CD4-positive, alpha-beta T cell treated with Interferon alpha-2 for 1 hour (primary cell): ENCODE measurements at regions not wholly inside any gene's neighbourhood (a gene's known extent, or its start where the extent isn't known, plus 50 kb on each side); places are given as distances from the start of the nearest gene placed in this dataset.

Experiments
- DNase-seq, 2 donors: peaks; one replicate each; pipeline ENCODE4 v3.0.0-alpha.2; 2020 to 2022

DNA sequence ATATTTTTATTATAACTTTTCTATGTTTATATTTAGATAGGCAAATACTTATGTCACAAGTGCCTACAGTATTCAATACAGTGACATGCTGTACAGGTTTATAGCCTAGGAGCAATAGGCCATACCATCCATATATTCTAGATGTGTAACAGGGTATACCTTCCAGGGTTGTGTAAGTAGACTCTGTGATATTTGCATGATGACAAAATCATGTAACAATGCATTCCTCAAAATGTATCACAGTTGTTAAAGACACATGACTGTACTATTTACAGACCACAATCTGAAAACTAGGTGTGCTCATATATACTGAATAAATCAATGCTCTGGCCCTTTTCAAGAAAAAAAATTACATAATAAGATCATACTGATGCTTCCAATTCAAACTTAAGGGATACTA, 433.2 kb upstream of the RGPD4 start:
- DNase-seq = no peak

DNA sequence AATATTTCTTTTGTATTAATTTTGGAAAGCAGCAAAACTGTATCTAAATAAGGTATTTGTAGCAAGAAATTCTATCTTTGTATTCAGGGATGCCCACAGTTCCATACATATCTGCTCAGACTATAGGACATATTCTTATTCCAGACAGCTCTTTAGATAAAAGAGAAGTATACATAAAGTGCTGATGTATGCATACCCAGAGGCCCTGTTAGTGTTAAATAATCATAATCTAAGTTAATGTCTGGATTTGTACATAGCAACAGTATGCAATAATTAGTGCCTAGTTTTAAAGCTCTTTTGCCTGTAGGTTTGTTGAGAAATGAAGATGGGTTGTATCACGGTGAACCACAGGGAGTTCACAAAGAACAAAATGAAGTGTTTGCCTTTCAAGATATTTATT, 428.0 kb upstream of the RGPD4 start:
- DNase-seq = no peak

DNA sequence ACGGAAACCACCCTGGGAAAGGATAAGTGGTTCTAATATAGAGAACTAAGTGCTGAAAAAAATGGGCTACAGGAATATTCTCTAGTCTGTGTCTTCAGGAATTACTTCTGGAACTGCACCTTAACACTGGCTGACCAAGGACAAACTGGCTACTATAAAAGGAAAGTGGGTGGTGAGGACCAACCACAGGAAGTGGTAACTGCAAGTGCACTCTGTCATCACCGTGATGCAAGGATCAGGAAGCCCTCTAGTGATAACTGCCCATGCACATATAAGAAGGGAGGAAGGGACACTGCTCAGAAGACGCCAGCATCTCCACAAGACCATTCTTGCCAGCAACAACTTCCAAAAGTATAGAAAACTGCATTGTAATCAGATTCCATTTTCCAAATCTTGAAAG, 424.4 kb upstream of the RGPD4 start:
- no peak for DNase-seq

DNA sequence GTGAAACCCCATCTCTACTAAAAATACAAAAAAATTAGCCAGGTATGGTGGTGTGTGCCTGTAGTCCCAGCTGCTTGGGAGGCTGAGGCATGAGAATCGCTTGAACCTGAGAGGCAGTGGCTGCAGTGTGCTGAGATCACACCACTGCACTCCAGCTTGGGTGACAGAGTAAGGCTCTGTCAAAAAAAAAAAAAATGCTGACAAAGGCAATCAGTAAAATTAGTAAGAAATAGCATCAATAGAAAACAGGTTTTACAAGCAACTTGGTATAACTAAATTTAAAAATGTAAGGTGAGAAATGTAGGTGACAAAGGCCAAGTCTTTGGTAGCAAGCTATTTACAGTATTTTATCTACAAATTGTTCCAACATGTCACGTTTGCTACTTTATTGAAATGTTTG, 421.4 kb upstream of the RGPD4 start:
- no peak for DNase-seq

DNA sequence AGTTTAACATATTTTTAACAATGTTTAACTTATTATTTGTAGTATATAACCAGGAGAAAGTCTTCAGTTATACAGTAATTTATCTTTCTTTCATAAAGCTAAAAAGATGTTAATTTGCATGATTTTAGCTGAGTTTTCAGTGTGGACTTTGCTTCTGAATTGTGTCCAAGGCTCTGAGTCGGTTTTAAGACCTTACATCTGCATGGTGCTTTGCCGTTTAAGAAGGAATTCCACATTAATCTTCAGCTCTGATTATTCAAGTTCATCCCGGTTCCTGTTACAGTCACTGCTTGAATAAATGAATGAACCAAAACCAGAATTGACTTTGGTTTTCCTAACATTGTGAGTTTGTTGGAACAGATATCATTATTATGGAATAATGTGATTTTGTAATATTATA, 419.7 kb upstream of the RGPD4 start:
- no peak for DNase-seq

DNA sequence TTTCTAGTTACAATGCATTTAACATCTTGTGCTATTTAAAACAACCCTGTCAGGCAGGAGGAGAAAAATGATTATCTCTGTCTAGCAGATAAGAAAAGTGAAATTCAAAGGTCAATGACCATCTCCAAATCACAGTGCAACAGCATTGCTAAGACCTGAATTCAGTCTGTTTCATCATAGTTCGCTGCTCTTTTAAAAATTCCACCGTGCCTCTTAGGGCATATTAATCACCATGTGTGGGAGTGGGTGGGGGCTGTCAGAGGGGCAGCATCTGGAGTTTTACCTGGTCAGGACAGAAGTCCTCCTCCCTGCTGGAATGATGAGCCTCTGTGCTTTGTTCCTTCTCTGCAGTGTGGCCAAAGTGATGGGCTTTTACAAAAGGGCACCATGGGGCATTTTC, 418.7 kb upstream of the RGPD4 start:
- no peak for DNase-seq

DNA sequence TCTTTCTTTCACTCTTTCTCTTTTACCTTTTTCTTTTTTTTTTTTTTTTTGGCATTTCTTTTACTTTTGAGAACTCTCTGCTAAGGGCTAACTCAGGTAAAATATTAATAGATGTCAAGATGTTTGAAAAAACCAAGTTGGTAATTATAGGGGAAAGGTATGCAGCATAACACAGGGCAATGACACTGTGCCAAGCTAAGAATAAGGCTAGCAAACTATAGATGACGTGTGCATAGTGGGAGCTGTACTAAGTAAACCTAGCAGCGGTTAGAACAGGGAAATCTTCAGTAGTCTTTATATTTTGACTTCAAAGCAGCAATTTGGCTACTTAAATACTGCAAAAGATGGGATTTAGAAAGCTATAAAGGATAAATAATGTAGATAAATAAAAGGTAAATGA, 415.4 kb upstream of the RGPD4 start:
- DNase-seq = no peak

DNA sequence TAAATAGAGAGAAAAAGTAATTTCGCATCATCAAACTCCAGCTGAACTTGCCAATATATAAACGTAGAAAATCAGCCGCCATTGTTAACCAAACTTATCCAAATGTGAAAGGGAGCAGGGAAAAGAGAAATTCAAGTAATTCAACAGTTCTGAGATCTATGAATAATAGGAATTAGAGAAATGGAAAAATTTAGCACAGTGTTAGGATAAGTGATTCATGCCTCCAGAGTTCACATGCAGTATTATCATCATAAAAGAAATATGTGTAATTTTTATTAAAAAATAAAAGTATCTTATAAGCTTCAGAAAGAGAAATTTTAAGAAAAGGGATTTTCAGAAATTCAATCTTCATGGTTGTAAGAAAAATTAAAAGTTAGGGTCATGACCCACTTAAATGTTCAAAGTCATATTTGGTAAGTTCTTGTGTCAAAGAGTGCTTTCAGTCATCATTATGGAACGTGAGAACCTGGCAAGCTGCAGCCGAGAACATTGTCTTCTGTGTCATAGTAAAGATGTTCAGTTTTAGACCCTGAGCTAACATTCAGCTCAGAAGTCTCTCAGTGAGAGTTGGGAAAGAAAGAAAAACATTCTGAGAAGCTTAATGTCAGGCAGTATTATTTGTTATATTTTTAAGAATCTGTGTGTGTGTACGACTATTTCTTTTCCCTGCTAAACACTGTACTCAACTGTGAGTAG, 414.3 kb upstream of the RGPD4 start:
- no peak for DNase-seq

DNA sequence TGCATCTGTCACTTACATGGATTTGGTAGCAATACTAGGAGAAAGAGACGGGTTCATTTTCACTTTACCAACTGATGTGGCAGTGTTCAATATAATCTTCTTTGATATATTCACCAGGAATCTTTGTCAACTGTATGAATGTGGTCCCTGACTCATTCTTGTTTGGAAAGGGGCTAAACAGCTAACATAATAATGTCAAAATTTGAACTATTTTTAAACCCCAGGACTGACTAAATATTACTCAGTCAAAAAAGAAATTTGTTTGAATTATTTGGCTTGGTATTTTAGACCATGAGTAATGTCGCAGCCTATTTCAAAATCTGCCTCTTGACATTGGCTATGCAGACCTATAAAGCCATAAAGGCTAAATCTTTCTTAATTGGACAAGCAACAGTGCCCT, 413.7 kb upstream of the RGPD4 start:
- DNase-seq = no peak

DNA sequence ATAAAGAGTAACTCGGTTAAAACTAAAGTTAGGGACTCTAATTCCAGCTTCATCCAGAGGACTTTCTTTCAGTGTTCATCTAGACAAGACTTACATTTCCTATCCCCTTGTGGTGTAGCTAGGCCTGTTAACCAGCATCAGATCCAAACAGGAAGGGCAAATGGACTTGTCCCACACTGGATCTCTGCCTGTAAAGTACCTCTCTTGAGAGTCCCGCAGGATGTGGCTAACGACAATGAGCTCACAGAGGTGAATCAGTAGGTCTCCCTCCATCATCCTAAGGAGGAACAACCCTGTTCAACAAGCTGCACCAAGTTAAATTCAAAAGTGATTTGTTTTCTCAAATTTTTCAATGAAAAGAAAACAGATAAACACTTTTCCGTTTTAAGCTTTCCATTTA, 412.3 kb upstream of the RGPD4 start:
- DNase-seq = no peak

DNA sequence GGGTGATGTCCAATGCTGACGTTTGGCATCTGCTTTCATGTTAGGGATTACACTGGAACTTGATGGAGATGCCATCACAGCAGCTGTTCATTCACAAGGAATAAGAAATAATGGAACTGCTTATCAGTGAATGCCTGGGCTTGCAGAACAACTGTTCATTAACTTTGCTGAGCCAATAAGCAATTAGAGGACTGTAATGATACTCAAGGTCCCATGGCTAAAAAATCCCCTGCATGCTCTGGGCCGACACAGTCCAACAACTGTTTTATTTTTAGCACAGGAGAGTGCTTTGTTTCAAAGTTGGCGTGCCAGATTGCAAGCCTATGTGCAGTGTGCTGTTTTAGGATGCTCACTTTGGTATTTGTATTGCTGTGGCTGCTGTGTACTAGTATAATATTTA, 408.0 kb upstream of the RGPD4 start:
- no peak for DNase-seq

DNA sequence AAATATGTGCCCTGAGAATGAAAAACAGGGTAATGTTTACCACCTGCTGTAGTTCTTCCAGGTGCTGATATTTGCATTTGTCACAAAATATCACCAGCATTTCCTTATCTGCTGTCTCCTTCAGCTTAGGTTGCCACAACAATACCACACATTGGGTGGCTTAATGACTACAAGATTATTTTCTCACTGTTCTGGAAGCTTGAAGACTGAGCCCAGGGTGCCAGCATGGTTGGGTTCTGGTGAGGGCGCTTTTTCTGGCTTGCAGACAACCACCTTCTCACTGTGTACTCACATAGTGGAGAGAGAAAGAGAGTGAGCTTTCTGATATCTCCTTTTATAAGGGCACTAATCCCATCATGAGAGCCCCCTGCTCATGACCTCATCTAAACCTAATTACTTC, 407.5 kb upstream of the RGPD4 start:
- DNase-seq = no peak

DNA sequence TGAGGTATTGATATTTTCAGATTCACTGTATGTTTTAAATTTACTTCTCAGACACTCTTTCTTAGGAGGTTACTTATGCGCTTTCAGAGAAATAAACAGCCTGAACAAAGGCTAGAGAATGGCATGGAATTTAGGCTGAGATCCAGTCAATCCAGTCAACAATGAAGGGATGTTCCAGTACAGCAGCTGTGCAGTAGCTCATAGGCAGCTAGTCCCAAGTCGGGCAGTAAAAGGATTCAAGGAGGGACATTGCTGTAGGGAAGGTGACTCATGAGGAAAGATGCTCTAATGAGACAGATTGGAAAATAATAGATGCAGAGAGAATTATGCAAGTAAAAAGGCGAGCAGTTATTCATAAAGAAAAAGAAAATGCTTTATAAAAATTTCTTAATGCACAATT, 397.9 kb upstream of the RGPD4 start:
- DNase-seq = no peak

DNA sequence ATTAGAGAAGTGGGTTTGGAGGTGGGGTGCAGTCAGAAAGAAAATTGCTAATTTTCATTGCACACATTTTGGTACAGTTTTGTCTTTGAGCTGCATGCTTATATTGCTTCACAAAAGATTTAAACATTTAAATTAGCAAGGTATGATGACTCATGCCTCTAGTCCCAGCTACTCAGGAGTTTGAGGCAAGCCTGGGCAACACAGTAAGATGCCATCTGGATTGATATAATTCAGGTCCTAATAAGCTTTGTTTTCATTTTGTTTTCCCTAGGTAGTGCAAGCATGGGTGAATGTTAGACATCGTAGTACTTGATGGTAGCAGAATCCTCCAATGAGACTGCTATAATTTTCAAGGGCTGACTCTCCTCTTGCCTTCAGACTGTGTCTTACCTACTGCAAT, 396.7 kb upstream of the RGPD4 start:
- DNase-seq = no peak

DNA sequence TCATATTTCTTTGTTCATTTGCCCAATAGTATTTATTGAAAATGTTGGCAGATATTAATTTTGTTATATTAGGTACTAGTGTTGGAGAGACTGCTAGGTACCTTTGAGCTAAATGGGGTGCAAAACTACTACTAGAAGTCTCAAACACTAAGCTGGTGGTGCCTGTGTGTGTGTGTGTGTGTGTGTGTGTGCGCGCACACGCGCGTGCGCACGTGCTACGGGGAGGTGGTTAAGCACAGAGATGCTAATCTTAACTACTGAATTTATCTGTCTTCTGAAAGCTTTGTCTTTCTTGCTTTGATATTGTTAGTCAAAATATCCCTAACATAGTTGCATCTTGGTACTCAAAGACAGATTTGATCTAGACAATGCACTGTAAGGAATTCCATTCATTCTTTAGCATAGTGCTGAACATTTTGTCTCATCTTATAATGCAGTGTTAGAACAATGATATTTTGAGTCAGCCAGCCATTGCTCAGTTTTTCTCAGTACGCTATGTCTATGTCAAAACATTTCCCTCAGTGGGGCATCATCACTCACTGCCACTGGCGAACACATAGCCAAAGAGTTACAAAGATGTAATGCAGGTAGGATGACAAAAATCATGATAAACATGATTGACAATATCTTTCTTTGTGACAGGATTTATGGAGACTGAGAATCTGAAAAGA, 396.0 kb upstream of the RGPD4 start:
- no peak for DNase-seq

DNA sequence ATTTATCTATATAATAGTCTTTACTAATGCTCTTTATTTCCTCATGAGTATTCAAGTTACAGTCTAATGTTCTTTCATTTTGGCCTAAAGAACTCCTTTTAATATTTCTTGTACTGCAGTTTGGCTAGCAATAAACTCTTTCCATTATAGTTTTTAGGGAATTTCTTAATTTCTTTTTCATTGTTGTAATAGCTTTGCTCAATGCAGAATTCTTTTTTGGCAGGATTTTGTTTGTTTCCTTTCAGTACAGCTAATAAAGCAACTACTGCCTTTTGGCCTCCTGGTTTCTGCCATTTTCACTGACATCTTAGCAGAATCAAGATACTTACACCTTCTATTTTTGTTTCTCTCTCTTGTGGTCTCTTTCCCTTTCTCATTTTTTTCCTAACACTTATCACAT, 390.4 kb upstream of the RGPD4 start:
- no peak for DNase-seq

DNA sequence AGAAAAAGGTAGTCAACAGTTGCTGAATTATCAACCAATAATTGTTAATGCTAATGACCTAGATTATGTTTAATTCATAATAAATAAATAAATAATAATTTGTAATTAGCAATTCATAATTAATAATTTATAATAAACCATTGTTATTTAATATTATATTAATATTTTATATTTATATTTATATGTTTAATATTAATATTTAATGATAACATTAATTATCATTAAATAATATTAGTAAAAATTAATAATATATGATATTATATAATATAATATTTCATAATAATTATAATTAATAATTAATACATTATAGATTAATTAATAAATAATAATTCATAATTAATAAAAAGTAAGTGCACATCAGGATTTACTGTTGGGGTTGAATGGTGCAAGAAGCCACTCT, 389.4 kb upstream of the RGPD4 start:
- DNase-seq = no peak

DNA sequence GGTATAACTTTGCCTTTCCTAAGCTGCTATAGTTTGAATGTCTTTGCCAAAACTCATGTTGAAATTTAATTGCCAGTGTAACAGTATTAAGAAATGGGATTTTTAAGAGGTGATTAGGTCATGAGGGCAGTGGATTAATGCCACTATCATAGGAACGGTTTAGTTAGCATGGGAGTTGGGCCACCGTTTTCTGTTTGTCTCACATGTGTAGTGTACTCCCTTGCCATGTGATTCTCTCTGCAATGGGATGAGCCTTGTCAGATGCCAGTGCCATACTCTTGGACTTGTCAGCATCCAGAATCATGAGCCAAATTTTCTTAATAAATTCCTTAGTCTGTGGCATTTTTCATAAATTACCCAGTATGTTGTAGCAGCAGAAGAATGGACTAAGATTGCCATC, 388.9 kb upstream of the RGPD4 start:
- DNase-seq = no peak

DNA sequence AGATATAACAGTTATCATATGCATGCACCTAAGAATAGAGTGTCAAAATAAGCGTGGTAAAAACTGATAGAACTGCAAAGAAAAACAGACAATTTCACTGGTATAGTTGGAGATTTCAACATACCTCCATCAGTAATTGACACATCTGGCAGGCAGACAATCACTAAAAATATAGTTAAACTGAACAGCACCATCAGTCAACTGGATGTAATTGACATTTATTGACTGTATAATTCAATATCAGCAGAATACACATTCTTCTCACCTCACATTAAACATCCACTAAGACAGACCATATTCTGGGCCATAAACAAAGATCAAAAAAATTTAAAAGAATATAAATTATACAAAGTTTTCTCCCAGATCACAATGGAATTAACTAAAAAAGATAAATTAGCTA, 378.5 kb upstream of the RGPD4 start:
- DNase-seq = no peak

DNA sequence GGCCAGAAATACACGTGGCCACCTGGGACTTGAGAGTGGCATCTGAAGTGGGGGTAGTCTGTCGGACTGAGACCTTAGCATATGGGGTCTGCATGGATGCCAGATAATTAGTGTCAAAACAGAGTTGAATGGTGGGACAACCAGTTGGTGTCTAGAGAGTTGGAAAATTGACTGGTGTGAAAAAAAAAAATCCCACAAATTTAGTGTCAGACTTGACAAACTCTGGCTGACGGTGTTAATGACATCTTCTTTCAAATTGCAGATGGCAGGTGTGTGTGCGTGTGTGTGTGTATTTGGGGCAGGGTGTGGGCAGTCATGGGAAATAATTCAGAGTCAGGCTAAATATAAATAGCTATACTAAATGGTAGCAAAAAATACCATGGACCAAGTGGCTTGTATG, 365.4 kb upstream of the RGPD4 start:
- DNase-seq = no peak

DNA sequence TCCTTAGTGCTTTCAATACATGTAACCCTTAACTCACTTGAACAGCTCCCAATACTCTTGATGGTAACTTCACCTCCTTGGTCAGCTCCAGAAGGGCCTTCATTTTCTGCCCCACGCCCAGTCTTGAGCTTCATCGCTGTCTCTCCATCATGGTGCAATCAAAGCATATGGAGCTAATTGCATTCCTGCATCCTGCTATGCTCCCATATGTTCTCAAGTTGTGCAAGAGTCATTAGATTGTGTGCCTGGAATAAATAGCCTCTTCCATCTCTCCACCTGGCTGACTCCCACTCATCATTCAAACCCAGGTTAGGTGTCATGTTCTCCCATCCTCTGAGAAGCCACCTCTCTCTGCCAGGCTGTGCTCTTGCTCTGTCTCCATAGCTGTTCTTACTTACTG, 364.5 kb upstream of the RGPD4 start:
- DNase-seq = no peak

DNA sequence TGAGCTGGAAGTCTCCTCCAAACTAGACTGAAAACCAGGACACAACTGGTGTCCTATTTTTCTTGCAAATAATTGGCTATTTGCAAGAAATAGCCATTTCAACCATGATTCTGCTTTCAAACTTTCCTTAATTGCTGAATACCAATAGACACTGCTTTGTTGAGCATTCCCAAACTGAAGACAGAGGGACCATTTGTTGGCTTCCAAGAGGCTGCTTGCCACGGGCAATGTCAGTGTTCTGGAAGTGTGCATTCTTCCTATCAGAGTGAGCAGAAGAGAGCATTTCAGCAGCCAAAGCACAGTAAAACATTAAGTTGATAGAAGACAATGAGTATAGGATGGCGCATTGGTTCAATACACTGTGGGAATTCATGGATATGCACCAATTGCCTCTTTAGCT, 360.5 kb upstream of the RGPD4 start:
- no peak for DNase-seq

DNA sequence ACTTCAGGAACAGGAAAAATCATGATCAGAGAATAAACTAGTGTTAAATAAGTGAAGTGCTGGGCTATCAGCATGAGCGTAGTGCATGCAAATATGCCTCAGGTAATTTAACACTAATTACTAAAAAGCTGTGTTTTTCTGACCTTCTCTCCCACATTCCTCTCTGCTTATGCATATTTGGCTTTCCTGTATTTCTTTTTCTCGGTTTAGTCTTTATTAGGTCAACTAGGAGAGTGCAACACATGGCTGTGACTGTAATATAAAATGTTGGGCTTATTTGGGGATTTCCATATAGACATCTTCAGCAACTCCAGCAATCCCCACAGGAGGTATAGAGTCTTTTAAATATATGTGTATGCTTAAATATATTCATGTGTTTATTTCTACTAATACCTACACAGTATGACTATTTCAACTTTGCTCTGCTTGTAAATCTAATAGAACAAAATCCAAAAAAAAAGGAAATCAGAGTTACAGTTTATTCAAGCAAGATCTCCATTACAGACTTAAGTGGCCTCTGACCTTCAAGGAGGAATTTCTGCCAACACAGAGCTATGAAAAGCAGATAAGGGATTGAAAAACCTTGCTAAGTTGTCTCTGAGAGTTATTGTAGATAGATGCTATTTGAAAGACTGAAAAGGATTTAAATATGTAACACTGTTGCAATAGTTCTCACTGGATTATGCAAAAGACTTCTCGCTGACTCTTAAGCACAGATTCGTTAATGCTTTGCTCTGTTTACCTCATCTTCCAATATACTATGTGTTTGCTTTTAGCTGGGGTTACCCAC, 359.5 kb upstream of the RGPD4 start:
- DNase-seq = no peak

DNA sequence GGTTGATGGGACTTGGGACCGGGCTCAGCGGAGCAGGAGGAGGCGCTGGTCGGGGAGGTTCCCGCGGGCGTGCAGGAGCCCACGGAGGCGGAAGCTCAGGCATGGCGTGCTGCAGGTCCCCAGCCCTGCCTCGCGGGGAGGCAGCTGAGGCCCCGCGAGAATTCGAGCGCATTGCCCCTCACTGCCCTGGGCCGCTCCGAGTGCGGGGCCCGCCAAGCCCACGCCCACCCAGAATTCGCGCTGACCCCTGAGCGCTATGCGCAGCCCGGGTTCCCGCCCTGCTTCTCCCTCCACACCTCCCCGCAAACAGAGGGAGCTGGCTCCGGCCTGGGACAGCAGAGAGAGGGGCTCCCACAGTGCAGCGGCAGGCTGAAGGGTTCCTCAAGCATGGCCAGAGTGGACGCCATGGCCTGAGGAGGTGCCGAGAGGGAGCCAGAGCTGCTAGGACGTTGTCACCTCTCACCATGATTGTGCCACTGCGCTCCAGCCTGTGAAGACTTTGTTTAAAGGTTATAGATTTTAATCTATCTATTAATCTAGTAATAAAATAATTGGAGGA, 357.2 kb upstream of the RGPD4 start:
- DNase-seq = no peak
